GM12873 (cell line): ENCODE measurements at regions not wholly inside any gene's neighbourhood (a gene's known extent, or its start where the extent isn't known, plus 50 kb on each side); places are given as distances from the start of the nearest gene placed in this dataset.

Source experiments
- CTCF ChIP-seq: IDR thresholded peaks from 2 replicates; pipeline ENCODE4 v1.5.1; 2012; ENCODE audit warnings: low read depth, mild to moderate bottlenecking, moderate library complexity, low read length, control low read depth; ENCODE audit not compliant: insufficient read depth; ENCODE audit errors: missing control alignments

DNA sequence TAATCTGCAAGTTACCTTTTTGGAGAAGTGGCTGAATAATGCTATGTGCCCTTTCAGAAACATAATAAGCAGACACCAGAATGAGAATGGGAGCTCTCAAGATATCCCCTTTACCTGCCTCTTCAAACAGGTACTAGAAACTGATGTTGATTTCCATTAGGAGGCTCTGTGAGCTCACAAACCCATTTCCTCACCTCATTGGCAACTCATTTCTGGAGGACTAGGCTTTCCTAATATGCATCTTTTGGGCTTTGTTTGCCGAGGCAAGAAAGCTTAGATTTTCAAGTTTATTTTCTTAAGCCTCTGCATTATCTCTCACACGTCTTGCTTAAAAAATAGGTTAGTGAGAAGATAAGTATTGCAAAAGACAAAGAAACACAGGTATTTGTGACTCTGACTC lies 313.1 kb upstream of the IRS4 start:
- TF ChIP-seq CTCF: no peak

DNA sequence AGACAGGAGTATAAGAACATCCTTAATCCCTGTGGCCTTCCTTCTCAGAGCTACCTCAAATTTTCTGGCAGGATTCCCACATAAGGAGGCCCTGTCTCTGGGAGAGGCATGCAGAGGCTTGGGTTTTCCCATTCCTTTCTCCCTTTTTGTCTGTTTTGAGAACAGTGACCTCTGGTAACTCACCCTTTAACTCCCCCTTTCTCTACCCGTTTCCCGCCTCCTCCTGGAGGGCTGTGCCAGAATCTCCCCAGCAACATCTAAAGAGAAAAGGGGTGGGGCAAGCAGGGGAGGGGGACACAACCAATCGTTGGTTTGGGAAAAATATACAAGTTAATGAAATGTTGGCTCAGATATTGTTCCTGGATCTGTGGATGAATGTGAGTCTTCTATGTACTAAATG lies 303.7 kb upstream of the IRS4 start:
- TF ChIP-seq CTCF: no peak

DNA sequence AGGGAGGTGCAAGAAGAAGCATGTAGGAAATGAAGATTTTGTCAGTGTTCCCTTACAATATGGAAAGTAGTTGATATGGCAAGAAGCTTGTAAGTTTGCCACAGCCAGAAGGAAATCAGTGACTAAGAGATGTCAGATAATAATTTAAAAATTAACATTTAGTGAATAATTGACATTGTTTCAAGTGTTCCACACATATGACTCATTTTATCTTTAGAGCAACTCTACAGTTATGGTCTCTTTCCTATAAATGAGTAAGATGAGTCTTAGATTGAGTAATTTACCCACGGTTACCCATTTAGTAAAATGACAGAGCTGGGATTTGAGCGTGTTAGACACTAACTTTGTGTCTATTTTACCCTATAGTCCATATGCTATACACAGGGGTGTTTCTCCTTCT lies 300.3 kb upstream of the IRS4 start:
- no peak for TF ChIP-seq CTCF

GRCh38 chrX:108993909-108994308 lies 257.5 kb upstream of the IRS4 start:
- TF ChIP-seq CTCF: no peak

DNA sequence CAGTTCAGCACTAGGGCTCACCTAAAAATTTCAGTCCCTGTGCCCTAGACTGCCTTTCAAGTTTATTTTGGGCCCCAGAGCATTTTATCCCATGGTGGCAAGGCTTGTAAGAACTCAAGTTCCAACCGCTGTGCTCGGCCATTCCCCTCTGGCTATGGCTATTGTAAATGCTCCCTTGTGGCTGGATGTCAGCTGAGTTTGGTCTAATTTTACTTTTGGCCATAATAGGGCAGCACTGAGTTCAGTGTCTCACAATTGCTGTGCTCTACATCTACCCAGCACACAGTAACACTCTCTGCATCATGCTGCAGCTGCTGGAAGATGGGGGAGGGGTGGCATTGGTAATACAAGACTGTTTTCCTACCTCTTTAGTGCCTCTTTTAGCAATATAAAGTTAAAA lies 210.8 kb upstream of the IRS4 start:
- TF ChIP-seq CTCF: no peak

GRCh38 chrX:108946531-108946930 lies 210.2 kb upstream of the IRS4 start:
- TF ChIP-seq CTCF: no peak

- no peak for TF ChIP-seq CTCF
These were observed 209.6 kb upstream of the IRS4 start for GRCh38 chrX:108945883-108946523.
